HCT116 (cell line): ENCODE measurements at regions not wholly inside any gene's neighbourhood (a gene's known extent, or its start where the extent isn't known, plus 50 kb on each side); places are given as distances from the start of the nearest gene placed in this dataset.

Experiments
- ATAC-seq: fragments of 200-7000 bp; cut with Tn5 transposase; 2 replicates; pipeline ENCODE4 v1.9.1; 2020; ENCODE audit warnings: mild to moderate bottlenecking, moderate library complexity
- BruUV-seq: library from RNA; stranded (reverse); fragments of 400-500 nt; replicated peaks from 2 replicates; lab custom pipeline; 2021; lab: Mats Ljungman, UMichigan
- CTCF ChIA-PET: fragments of 300-600 bp; sonication (Branson Sonifier 250); formaldehyde crosslinking; loops from one replicate; lab custom pipeline; 2021; ENCODE audit warnings: antibody characterized with exemption; lab: Charles Lee
- POLR2A ChIA-PET: fragments of 300-600, 350-600 bp; sonication (Branson Sonifier 250); formaldehyde crosslinking; loops from one replicate; lab custom pipeline; 2021; ENCODE audit warnings: antibody characterized with exemption; lab: Charles Lee
- RAD21 ChIA-PET, 2 experiments: fragments of 300-600 bp; sonication (Branson Sonifier 250); formaldehyde crosslinking; loops; one replicate each; lab custom pipeline; 2023; ENCODE audit warnings: low total read pairs in 2 of 2; ENCODE audit not compliant: uncharacterized antibody in 2 of 2, unreplicated experiment in 2 of 2, low non-redundant PET in 1 of 2; lab: Charles Lee
- DNase-seq: peaks from one replicate; pipeline ENCODE4 v3.0.0-alpha.2; 2010; ENCODE audit warnings: low read depth, low spot score
- H2AFZ ChIP-seq: fragments of 200-600 bp; shearing (Covaris generic), sonication (generic); 2 replicates; pipeline ENCODE4 v1.6.1; 2017; ENCODE audit warnings: low read depth, mixed run types, mixed read lengths, antibody characterized with exemption, low read length; ENCODE audit not compliant: poor library complexity, severe bottlenecking
- H3K27ac ChIP-seq: 2 replicates; pipeline ENCODE4 v1.5.1; 2012; ENCODE audit warnings: low read depth, low read length
- H3K27me3 ChIP-seq: fragments of 200-600 bp; sonication (generic); 2 replicates; pipeline ENCODE4 v1.6.1; 2016; ENCODE audit warnings: mixed run types, low read length, mixed read lengths; ENCODE audit not compliant: insufficient read depth
- H3K36me3 ChIP-seq, 2 experiments: fragments of 200-500 bp in 1 of 2; fragments of 200-600 bp in 1 of 2; sonication (Bioruptor generic) in 1 of 2; sonication (generic) in 1 of 2; 2 replicates each; pipeline versions ENCODE4 v1.5.1 to v1.6.1; 2014 to 2016; ENCODE audit warnings: low read length in 2 of 2, inconsistent platforms in 1 of 2, mixed read lengths in 1 of 2, mixed run types in 1 of 2; ENCODE audit not compliant: insufficient read depth in 2 of 2, control insufficient read depth in 1 of 2
- H3K4me1 ChIP-seq, 2 experiments: fragments of 200-600 bp in 1 of 2; sonication (generic) in 1 of 2; 2 replicates each; pipeline versions ENCODE4 v1.5.1 to v1.6.1; 2012 to 2017; ENCODE audit warnings: low read length in 2 of 2, inconsistent platforms in 1 of 2, mild to moderate bottlenecking in 1 of 2, mixed read lengths in 1 of 2, mixed run types in 1 of 2, moderate library complexity in 1 of 2; ENCODE audit not compliant: insufficient read depth in 2 of 2, control insufficient read depth in 1 of 2
- H3K4me2 ChIP-seq: fragments of 200-600 bp; sonication (generic); 2 replicates; pipeline ENCODE4 v1.6.1; 2017; ENCODE audit warnings: mixed run types, low read length, mixed read lengths
- H3K4me3 ChIP-seq, 2 experiments: fragments of 200-600 bp in 1 of 2; sonication (generic) in 1 of 2; replicated peaks in 1 of 2; 2 replicates each; pipeline ENCODE4 v1.5.1; 2011 to 2016; ENCODE audit warnings: low read length in 2 of 2, control low read depth in 1 of 2, low read depth in 1 of 2, mild to moderate bottlenecking in 1 of 2, mixed read lengths in 1 of 2, mixed run types in 1 of 2
- H3K79me2 ChIP-seq: fragments of 200-600 bp; sonication (generic); 2 replicates; pipeline ENCODE4 v1.6.1; 2017; ENCODE audit warnings: mild to moderate bottlenecking, mixed run types, low read length, moderate library complexity, mixed read lengths; ENCODE audit not compliant: insufficient read depth
- H3K9ac ChIP-seq: fragments of 200-600 bp; sonication (generic); 2 replicates; pipeline ENCODE4 v1.6.1; 2016; ENCODE audit warnings: low read length, mixed read lengths
- H3K9me2 ChIP-seq: fragments of 200-600 bp; sonication (generic), shearing (Covaris generic); 2 replicates; pipeline ENCODE4 v1.6.1; 2017; ENCODE audit warnings: mixed run types, mild to moderate bottlenecking, moderate library complexity; ENCODE audit not compliant: insufficient read depth
- H3K9me3 ChIP-seq, 2 experiments: fragments of 200-500 bp in 1 of 2; fragments of 200-600 bp in 1 of 2; sonication (Bioruptor generic) in 1 of 2; sonication (generic) in 1 of 2; 2 replicates each; pipeline ENCODE4 v1.6.1; 2014 to 2017; ENCODE audit warnings: low read length in 2 of 2, mixed read lengths in 2 of 2, inconsistent platforms in 1 of 2, low read depth in 1 of 2, mild to moderate bottlenecking in 1 of 2, mixed run types in 1 of 2, moderate library complexity in 1 of 2; ENCODE audit not compliant: control insufficient read depth in 1 of 2, insufficient read depth in 1 of 2
- H4K20me1 ChIP-seq: fragments of 200-600 bp; sonication (generic), shearing (Covaris generic); 2 replicates; pipeline ENCODE4 v1.6.1; 2017; ENCODE audit warnings: mixed run types, mild to moderate bottlenecking, moderate library complexity; ENCODE audit not compliant: insufficient read depth
- EGR1 ChIP-seq: IDR thresholded peaks from 2 replicates; pipeline ENCODE4 v1.6.1; 2012; ENCODE audit warnings: low read depth
- ELF1 ChIP-seq: IDR thresholded peaks from 2 replicates; pipeline ENCODE4 v1.6.1; 2012; ENCODE audit warnings: low read depth, borderline replicate concordance
- EZH2 ChIP-seq: fragments of 200-600 bp; sonication (generic); IDR thresholded peaks from 2 replicates; pipeline ENCODE4 v1.6.1; 2017; ENCODE audit warnings: antibody characterized with exemption, mixed run types
- EZH2phosphoT487 ChIP-seq: fragments of 200-600 bp; IDR thresholded peaks from 2 replicates; pipeline ENCODE4 v1.6.1; 2018; ENCODE audit warnings: antibody characterized with exemption, borderline replicate concordance
- FOSL1 ChIP-seq: IDR thresholded peaks from 2 replicates; pipeline ENCODE4 v1.6.1; 2012; ENCODE audit warnings: low read depth
- POLR2A ChIP-seq: IDR thresholded peaks from 2 replicates; pipeline ENCODE4 v1.7.0; 2011; ENCODE audit warnings: borderline replicate concordance; ENCODE audit not compliant: insufficient read depth, insufficient read length; ENCODE audit errors: extremely low read depth
- RAD21 ChIP-seq: IDR thresholded peaks from 2 replicates; pipeline ENCODE4 v1.6.1; 2012; ENCODE audit warnings: low read depth, mild to moderate bottlenecking
- TCF7L2 ChIP-seq: IDR thresholded peaks from 2 replicates; pipeline ENCODE4 v1.7.0; 2011; ENCODE audit warnings: borderline replicate concordance, inconsistent platforms; ENCODE audit not compliant: insufficient read depth, insufficient read length; ENCODE audit errors: extremely low read depth
- YY1 ChIP-seq: IDR thresholded peaks from 2 replicates; pipeline ENCODE4 v1.6.1; 2011; ENCODE audit warnings: low read length, low read depth, moderate library complexity, mild to moderate bottlenecking; ENCODE audit not compliant: insufficient replicate concordance; ENCODE audit errors: extremely low read depth
- ZNF274 ChIP-seq: fragments of 200-500 bp; sonication (Bioruptor generic); IDR thresholded peaks from 2 replicates; pipeline ENCODE4 v1.6.1; 2014; ENCODE audit warnings: mild to moderate bottlenecking, low read depth, low read length, inconsistent platforms
- intact Hi-C: fragments of 100-400 bp; cut with micrococcal nuclease; formaldehyde crosslinking; loops from 2 replicates; pipeline ENCODE4 v1.10.0; 2022
- TF ChIP-seq, protein P1 (sequence below): IDR thresholded peaks from 2 replicates; pipeline ENCODE4 v1.6.1; 2012; ENCODE audit warnings: low read depth
- TF ChIP-seq, protein P2 (sequence below): IDR thresholded peaks from 2 replicates; pipeline ENCODE4 v1.6.1; 2011; ENCODE audit warnings: mild to moderate bottlenecking, low read length, moderate library complexity; ENCODE audit not compliant: insufficient replicate concordance; ENCODE audit errors: extremely low read depth

GRCh38 chr9:105928416-105928815 is 234.1 kb downstream of the TMEM38B start (continued):
- TF ChIP-seq, protein P1, sequence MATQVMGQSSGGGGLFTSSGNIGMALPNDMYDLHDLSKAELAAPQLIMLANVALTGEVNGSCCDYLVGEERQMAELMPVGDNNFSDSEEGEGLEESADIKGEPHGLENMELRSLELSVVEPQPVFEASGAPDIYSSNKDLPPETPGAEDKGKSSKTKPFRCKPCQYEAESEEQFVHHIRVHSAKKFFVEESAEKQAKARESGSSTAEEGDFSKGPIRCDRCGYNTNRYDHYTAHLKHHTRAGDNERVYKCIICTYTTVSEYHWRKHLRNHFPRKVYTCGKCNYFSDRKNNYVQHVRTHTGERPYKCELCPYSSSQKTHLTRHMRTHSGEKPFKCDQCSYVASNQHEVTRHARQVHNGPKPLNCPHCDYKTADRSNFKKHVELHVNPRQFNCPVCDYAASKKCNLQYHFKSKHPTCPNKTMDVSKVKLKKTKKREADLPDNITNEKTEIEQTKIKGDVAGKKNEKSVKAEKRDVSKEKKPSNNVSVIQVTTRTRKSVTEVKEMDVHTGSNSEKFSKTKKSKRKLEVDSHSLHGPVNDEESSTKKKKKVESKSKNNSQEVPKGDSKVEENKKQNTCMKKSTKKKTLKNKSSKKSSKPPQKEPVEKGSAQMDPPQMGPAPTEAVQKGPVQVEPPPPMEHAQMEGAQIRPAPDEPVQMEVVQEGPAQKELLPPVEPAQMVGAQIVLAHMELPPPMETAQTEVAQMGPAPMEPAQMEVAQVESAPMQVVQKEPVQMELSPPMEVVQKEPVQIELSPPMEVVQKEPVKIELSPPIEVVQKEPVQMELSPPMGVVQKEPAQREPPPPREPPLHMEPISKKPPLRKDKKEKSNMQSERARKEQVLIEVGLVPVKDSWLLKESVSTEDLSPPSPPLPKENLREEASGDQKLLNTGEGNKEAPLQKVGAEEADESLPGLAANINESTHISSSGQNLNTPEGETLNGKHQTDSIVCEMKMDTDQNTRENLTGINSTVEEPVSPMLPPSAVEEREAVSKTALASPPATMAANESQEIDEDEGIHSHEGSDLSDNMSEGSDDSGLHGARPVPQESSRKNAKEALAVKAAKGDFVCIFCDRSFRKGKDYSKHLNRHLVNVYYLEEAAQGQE, result no peak
- TF ChIP-seq EZH2phosphoT487, result no peak
- TF ChIP-seq ZNF274, result no peak
- no peak for TF ChIP-seq YY1
- no peak for TF ChIP-seq RAD21
- TF ChIP-seq EZH2, result no peak
- TF ChIP-seq ELF1, result no peak

- BruUV-seq, result no TSS peak
- no peak for ATAC-seq
These were observed 235.8 kb downstream of the TMEM38B start for GRCh38 chr9:105930011-105930627.

More at GRCh38 chr9:105930011-105930627, 235.8 kb downstream of the TMEM38B start:
- no peak for TF ChIP-seq YY1
- TF ChIP-seq RAD21, result no peak
- no peak for TF ChIP-seq TCF7L2
- TF ChIP-seq, protein P2, sequence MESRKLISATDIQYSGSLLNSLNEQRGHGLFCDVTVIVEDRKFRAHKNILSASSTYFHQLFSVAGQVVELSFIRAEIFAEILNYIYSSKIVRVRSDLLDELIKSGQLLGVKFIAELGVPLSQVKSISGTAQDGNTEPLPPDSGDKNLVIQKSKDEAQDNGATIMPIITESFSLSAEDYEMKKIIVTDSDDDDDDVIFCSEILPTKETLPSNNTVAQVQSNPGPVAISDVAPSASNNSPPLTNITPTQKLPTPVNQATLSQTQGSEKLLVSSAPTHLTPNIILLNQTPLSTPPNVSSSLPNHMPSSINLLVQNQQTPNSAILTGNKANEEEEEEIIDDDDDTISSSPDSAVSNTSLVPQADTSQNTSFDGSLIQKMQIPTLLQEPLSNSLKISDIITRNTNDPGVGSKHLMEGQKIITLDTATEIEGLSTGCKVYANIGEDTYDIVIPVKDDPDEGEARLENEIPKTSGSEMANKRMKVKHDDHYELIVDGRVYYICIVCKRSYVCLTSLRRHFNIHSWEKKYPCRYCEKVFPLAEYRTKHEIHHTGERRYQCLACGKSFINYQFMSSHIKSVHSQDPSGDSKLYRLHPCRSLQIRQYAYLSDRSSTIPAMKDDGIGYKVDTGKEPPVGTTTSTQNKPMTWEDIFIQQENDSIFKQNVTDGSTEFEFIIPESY, result no peak
- no peak for TF ChIP-seq FOSL1
- TF ChIP-seq EGR1, result no peak
- TF ChIP-seq, protein P1, result no peak
- no peak for TF ChIP-seq EZH2phosphoT487
- TF ChIP-seq POLR2A, result no peak
- no peak for TF ChIP-seq ZNF274
- Histone ChIP-seq H3K9ac (no peak overlapping the region), H3K79me2 (no peaks in the 10 kb centered on the region), H3K36me3 (no peaks in the 10 kb centered on the region), H3K4me2 (no peak overlapping the region), H4K20me1 (no peaks in the 10 kb centered on the region), H3K27me3 (no peaks in the 10 kb centered on the region), H3K27ac (no peak overlapping the region), H3K4me1 (no peaks in the 10 kb centered on the region), H3K9me3 (no peaks in the 10 kb centered on the region), H3K9me2 (no peaks in the 10 kb centered on the region), H2AFZ (no peak overlapping the region), H3K4me3 (no peak overlapping the region)
- RAD21 ChIA-PET, result no interaction called here
- POLR2A ChIA-PET, result no interaction called here
- intact Hi-C loops, result no loop called here
- DNase-seq, result no peak
- CTCF ChIA-PET, result no interaction called here
